IMR-90 (cell line): ENCODE measurements at regions not wholly inside any gene's neighbourhood (a gene's known extent, or its start where the extent isn't known, plus 50 kb on each side); places are given as distances from the start of the nearest gene placed in this dataset.

Source experiments
- ATAC-seq: fragments of 200-7000 bp; cut with Tn5 transposase; 2 replicates; pipeline ENCODE4 v1.9.1; 2020; ENCODE audit warnings: low read depth, mild to moderate bottlenecking, moderate library complexity
- BruUV-seq: library from RNA; stranded (reverse); fragments of 400-500 nt; replicated peaks from 2 replicates; lab custom pipeline; 2021; lab: Mats Ljungman, UMichigan
- CTCF ChIA-PET: fragments of 300-600 bp; formaldehyde crosslinking; extraction: SDS; loops from one replicate; lab custom pipeline; 2021; ENCODE audit warnings: antibody characterized with exemption; lab: Yijun Ruan, JAX
- POLR2A ChIA-PET: fragments of 300-600 bp; sonication (Branson Sonifier 250); formaldehyde crosslinking; loops from one replicate; lab custom pipeline; 2022; ENCODE audit warnings: antibody characterized with exemption; ENCODE audit not compliant: unreplicated experiment; lab: Charles Lee
- DNase-seq: peaks from one replicate; pipeline ENCODE4 v3.0.0; 2013
- H2AFZ ChIP-seq: replicated peaks from 2 replicates; pipeline ENCODE3; 2013; ENCODE audit warnings: low read length, mild to moderate bottlenecking; ENCODE audit not compliant: poor library complexity
- H2AK5ac ChIP-seq: 2 replicates; pipeline ENCODE4 v1.6.1; 2013; ENCODE audit warnings: low read depth, low read length, inconsistent platforms
- H2AK9ac ChIP-seq: replicated peaks from 2 replicates; pipeline ENCODE3; 2013; ENCODE audit warnings: mild to moderate bottlenecking, low read depth, low read length, moderate library complexity; ENCODE audit not compliant: poor library complexity
- H2BK120ac ChIP-seq: 2 replicates; pipeline ENCODE4 v1.6.1; 2013; ENCODE audit warnings: low read depth, low read length, inconsistent platforms
- H2BK15ac ChIP-seq: 3 replicates; pipeline ENCODE4 v1.6.1; 2013; ENCODE audit warnings: low read depth, low read length, inconsistent platforms
- H2BK20ac ChIP-seq: 2 replicates; pipeline ENCODE4 v1.6.1; 2013; ENCODE audit warnings: low read depth, mild to moderate bottlenecking, inconsistent platforms, low read length, moderate library complexity
- H2BK5ac ChIP-seq: 2 replicates; pipeline ENCODE4 v1.6.1; 2013; ENCODE audit warnings: mild to moderate bottlenecking, low read depth, low read length, inconsistent platforms; ENCODE audit not compliant: poor library complexity, severe bottlenecking
- H3K14ac ChIP-seq: replicated peaks from 2 replicates; pipeline ENCODE4 v1.6.1; 2013; ENCODE audit warnings: low read depth, low read length, inconsistent platforms
- H3K18ac ChIP-seq: 2 replicates; pipeline ENCODE4 v1.6.1; 2013; ENCODE audit warnings: low read depth, low read length, control low read depth
- H3K23ac ChIP-seq: 2 replicates; pipeline ENCODE4 v1.6.1; 2013; ENCODE audit warnings: low read depth, low read length, inconsistent platforms
- H3K27ac ChIP-seq: 2 replicates; pipeline ENCODE4 v1.5.1; 2013; ENCODE audit warnings: mild to moderate bottlenecking, control low read depth, low read length; ENCODE audit not compliant: insufficient read depth
- H3K27me3 ChIP-seq: 2 replicates; pipeline ENCODE4 v1.6.1; 2013; ENCODE audit warnings: low read length; ENCODE audit not compliant: control insufficient read depth, insufficient read depth
- H3K36me3 ChIP-seq: 2 replicates; pipeline ENCODE4 v1.6.1; 2013; ENCODE audit warnings: low read length, mixed read lengths; ENCODE audit not compliant: control insufficient read depth, insufficient read depth
- H3K4ac ChIP-seq: 2 replicates; pipeline ENCODE4 v1.6.1; 2013; ENCODE audit warnings: low read depth, low read length, inconsistent platforms
- H3K4me1 ChIP-seq: 2 replicates; pipeline ENCODE4 v1.6.1; 2013; ENCODE audit warnings: low read length, mixed read lengths; ENCODE audit not compliant: control insufficient read depth, insufficient read depth
- H3K4me2 ChIP-seq: 2 replicates; pipeline ENCODE4 v1.6.1; 2013; ENCODE audit warnings: low read depth, mild to moderate bottlenecking, control low read depth, low read length, moderate library complexity
- H3K4me3 ChIP-seq: 2 replicates; pipeline ENCODE4 v1.5.1; 2013; ENCODE audit warnings: low read depth, mild to moderate bottlenecking, control low read depth, low read length, moderate library complexity; ENCODE audit not compliant: insufficient read depth
- H3K56ac ChIP-seq: 2 replicates; pipeline ENCODE4 v1.6.1; 2013; ENCODE audit warnings: low read length, inconsistent platforms; ENCODE audit not compliant: insufficient read depth; ENCODE audit errors: extremely low read depth
- H3K79me1 ChIP-seq, 2 experiments: 2 replicates each; pipeline ENCODE4 v1.6.1; 2013; ENCODE audit warnings: low read length in 2 of 2, inconsistent platforms in 1 of 2, low read depth in 1 of 2
- H3K9ac ChIP-seq: 2 replicates; pipeline ENCODE4 v1.6.1; 2013; ENCODE audit warnings: low read depth, low read length, control low read depth
- H3K9me1 ChIP-seq: 2 replicates; pipeline ENCODE4 v1.6.1; 2013; ENCODE audit warnings: low read length, inconsistent platforms; ENCODE audit not compliant: insufficient read depth
- H3K9me3 ChIP-seq: 2 replicates; pipeline ENCODE4 v1.6.1; 2013; ENCODE audit warnings: low read length; ENCODE audit not compliant: control insufficient read depth, insufficient read depth
- H4K20me1 ChIP-seq: 2 replicates; pipeline ENCODE4 v1.6.1; 2013; ENCODE audit warnings: low read length, inconsistent platforms; ENCODE audit not compliant: insufficient read depth
- H4K5ac ChIP-seq: 2 replicates; pipeline ENCODE4 v1.6.1; 2013; ENCODE audit warnings: mild to moderate bottlenecking, low read depth, low read length, control low read depth
- H4K8ac ChIP-seq, 2 experiments: 2 replicates each; pipeline ENCODE4 v1.6.1; 2013; ENCODE audit warnings: low read depth in 2 of 2, low read length in 2 of 2, control low read depth in 1 of 2, inconsistent platforms in 1 of 2
- H4K91ac ChIP-seq: 2 replicates; pipeline ENCODE4 v1.6.1; 2013; ENCODE audit warnings: low read depth, low read length, inconsistent platforms; ENCODE audit not compliant: insufficient read depth
- CEBPB ChIP-seq: IDR thresholded peaks from 2 replicates; pipeline ENCODE4 v1.6.1; 2012; ENCODE audit warnings: low read depth, low read length, improper control_type of control experiment
- CHD1 ChIP-seq: IDR thresholded peaks from 2 replicates; pipeline ENCODE4 v1.6.1; 2012; ENCODE audit warnings: low read depth, low read length, improper control_type of control experiment
- WGBS, 2 experiments: methylation state at CpG; one replicate each; pipeline versions ENCODE4 v1.1.5 to v1.1.7; 2013; ENCODE audit warnings: missing lambda C conversion rate in 2 of 2; ENCODE audit not compliant: insufficient read length in 1 of 2; ENCODE audit errors: extremely low coverage in 2 of 2; 5-methylcytosine and 5-hydroxymethylcytosine counted together
- dilution Hi-C: fragments of 300-500 bp; cut with HindIII; formaldehyde crosslinking; loops from one replicate; pipeline ENCODE4 v1.14.3; 2018; ENCODE audit warnings: low sequenced_read_pairs; ENCODE audit not compliant: unreplicated experiment
- in situ Hi-C: fragments of 300-500 bp; cut with MboI; formaldehyde crosslinking; loops from 3 replicates; pipeline ENCODE4 v1.14.3; 2019; ENCODE audit warnings: low sequenced_read_pairs, inconsistent platforms, mixed read lengths
- intact Hi-C: fragments of 100-400 bp; cut with micrococcal nuclease; formaldehyde crosslinking; loops from 2 replicates; pipeline ENCODE4 v1.10.0; 2022

GRCh38 chr3:118754406-118755252 is 280.0 kb downstream of the IGSF11 start:
- no peak overlapping the region for H3K9ac ChIP-seq
- no peak overlapping the region for H2BK120ac ChIP-seq
- TF ChIP-seq CHD1 (no peak), CEBPB (no peak)
- no peak overlapping the region for H2AFZ ChIP-seq
- H2BK15ac ChIP-seq = no peak overlapping the region
- no peak overlapping the region for H2AK9ac ChIP-seq
- DNase-seq (no peak), ATAC-seq (no peak)
- H3K79me1 ChIP-seq = no peaks in the 10 kb centered on the region
- H4K8ac ChIP-seq = no peak overlapping the region
- no peaks in the 10 kb centered on the region for H4K20me1 ChIP-seq
- H3K36me3 ChIP-seq = no peaks in the 10 kb centered on the region
- H2BK5ac ChIP-seq = no peak overlapping the region
- in situ Hi-C loops = no loop called here
- no peak overlapping the region for H4K91ac ChIP-seq
- H3K23ac ChIP-seq = no peak overlapping the region
- H3K14ac ChIP-seq = no peak overlapping the region
- WGBS, 2 experiments = no CpG with 5 or more reads among the region's 7 CpGs
- H3K27me3 ChIP-seq = no peaks in the 10 kb centered on the region
- intact Hi-C loops = no loop called here
- dilution Hi-C loops = no loop called here
- H3K4me1 ChIP-seq = no peaks in the 10 kb centered on the region
- no peak overlapping the region for H3K56ac ChIP-seq
- no peak overlapping the region for H3K18ac ChIP-seq
- BruUV-seq = no TSS peak
- no peaks in the 10 kb centered on the region for H3K9me1 ChIP-seq
- ChIA-PET POLR2A (no interaction called here), CTCF (no interaction called here)
- H3K9me3 ChIP-seq = no peaks in the 10 kb centered on the region
- no peak overlapping the region for H4K5ac ChIP-seq
- H2BK20ac ChIP-seq = no peak overlapping the region
- H3K4me2 ChIP-seq = no peak overlapping the region
- no peak overlapping the region for H3K4me3 ChIP-seq
- no peak overlapping the region for H2AK5ac ChIP-seq
- no peak overlapping the region for H3K27ac ChIP-seq
- no peak overlapping the region for H3K4ac ChIP-seq
